Kidney (tissue), 13 donors: ENCODE measurements at regions not wholly inside any gene's neighbourhood (a gene's known extent, or its start where the extent isn't known, plus 50 kb on each side); places are given as distances from the start of the nearest gene placed in this dataset.

ENCODE experiments used
- DNase-seq, 5 donors: peaks; one replicate each; pipeline ENCODE4 v3.0.0-alpha.2; 2013 to 2020
- FAIRE-seq: peaks from 2 replicates; lab custom pipeline; 2012; peaks lifted over from hg19 to GRCh38; lab: Jason Lieb, UNC
- H3K27ac ChIP-seq, 2 donors: one replicate each; pipeline ENCODE4 v1.7.0; 2013; ENCODE audit warnings: low read depth in 2 of 2, low read length in 2 of 2, inconsistent platforms in 1 of 2
- H3K27me3 ChIP-seq: one replicate; pipeline ENCODE4 v1.7.1; 2013; ENCODE audit warnings: low read length, inconsistent platforms; ENCODE audit not compliant: control insufficient read depth, insufficient read depth
- H3K36me3 ChIP-seq, 3 donors: one replicate each; pipeline versions ENCODE4 v1.7.0 to v1.7.1; 2013; ENCODE audit warnings: low read length in 3 of 3, control low read depth in 1 of 3, inconsistent platforms in 1 of 3; ENCODE audit not compliant: insufficient read depth in 3 of 3, control insufficient read depth in 2 of 3
- H3K4me1 ChIP-seq, 3 donors: one replicate each; pipeline versions ENCODE4 v1.7.0 to v1.7.1; 2013; ENCODE audit warnings: low read length in 3 of 3, inconsistent platforms in 1 of 3, low read depth in 1 of 3; ENCODE audit not compliant: control insufficient read depth in 2 of 3, insufficient read depth in 2 of 3
- H3K4me3 ChIP-seq, 3 donors: one replicate each; pipeline versions ENCODE4 v1.7.0 to v1.8.1; 2013; ENCODE audit warnings: low read length in 3 of 3, control low read depth in 1 of 3, inconsistent platforms in 1 of 3
- H3K9ac ChIP-seq, 3 donors: one replicate each; pipeline versions ENCODE4 v1.7.0 to v1.7.1; 2013; ENCODE audit warnings: low read length in 3 of 3, control low read depth in 1 of 3, inconsistent platforms in 1 of 3
- H3K9me3 ChIP-seq, 3 donors: one replicate each; pipeline versions ENCODE4 v1.7.0 to v1.7.1; 2013; ENCODE audit warnings: low read length in 3 of 3, control low read depth in 1 of 3, inconsistent platforms in 1 of 3; ENCODE audit not compliant: control insufficient read depth in 2 of 3, insufficient read depth in 1 of 3
- CTCF ChIP-seq: IDR thresholded peaks from 3 replicates; pipeline ENCODE4 v1.5.1; 2012; ENCODE audit warnings: mild to moderate bottlenecking, moderate library complexity, borderline replicate concordance; ENCODE audit not compliant: insufficient read depth; ENCODE audit errors: extremely low read depth
- intact Hi-C: fragments of 100-400 bp; cut with DNase I; formaldehyde crosslinking; loops from one replicate; pipeline ENCODE4 v1.11.1; 2022
- donor health status: control.
- donor health status: control.
- donor health status: control.
- donor health status: control.
- donor health status: control.
- donor health status: DM: yes; HTN: yes; CAD: no.
- donor health status: Normal renal cell carcinoma (clear cell type).

- intact Hi-C loops = no loop called here
- H3K9ac ChIP-seq = no peak overlapping the region
These were observed 166.0 kb upstream of the VASH1 start for GRCh38 chr14:76595266-76595665.

DNA sequence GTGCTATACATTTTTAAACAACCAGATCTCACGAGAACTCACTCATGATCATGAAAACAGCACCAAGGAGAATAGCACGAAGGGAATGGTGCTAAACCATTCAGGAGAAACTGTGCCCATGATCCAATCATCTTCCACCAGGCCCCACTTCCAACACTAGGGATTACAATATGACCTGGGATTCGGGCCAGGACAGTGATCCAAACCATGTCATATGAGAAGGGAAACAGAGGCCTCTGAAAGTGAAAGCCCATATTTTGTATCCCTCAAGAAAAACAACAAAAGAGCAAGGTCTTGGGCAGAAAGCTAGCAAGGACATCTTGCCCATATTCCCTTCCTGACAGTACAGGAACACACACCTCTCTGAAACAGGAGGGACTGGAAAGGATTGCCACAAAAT, 163.9 kb upstream of the VASH1 start:
- FAIRE-seq (no peak), DNase-seq (no peak)
- no peaks in the 10 kb centered on the region for H3K4me1 ChIP-seq
- no peak overlapping the region for H3K4me3 ChIP-seq
- H3K27me3 ChIP-seq = no peaks in the 10 kb centered on the region
- no peaks in the 10 kb centered on the region for H3K9me3 ChIP-seq
- TF ChIP-seq CTCF = no peak
- H3K9ac ChIP-seq = no peak overlapping the region
- H3K27ac ChIP-seq = no peak overlapping the region
- H3K36me3 ChIP-seq = no peaks in the 10 kb centered on the region
- intact Hi-C loops = no loop called here

More at GRCh38 chr14:76595266-76595665, 166.0 kb upstream of the VASH1 start:
- DNase-seq (no peak), FAIRE-seq (no peak)
- no peak for TF ChIP-seq CTCF
- no peaks in the 10 kb centered on the region for H3K36me3 ChIP-seq
- H3K4me1 ChIP-seq = no peaks in the 10 kb centered on the region
- H3K4me3 ChIP-seq = no peak overlapping the region
- no peaks in the 10 kb centered on the region for H3K27me3 ChIP-seq
- no peaks in the 10 kb centered on the region for H3K9me3 ChIP-seq
- H3K27ac ChIP-seq = no peak overlapping the region

DNA sequence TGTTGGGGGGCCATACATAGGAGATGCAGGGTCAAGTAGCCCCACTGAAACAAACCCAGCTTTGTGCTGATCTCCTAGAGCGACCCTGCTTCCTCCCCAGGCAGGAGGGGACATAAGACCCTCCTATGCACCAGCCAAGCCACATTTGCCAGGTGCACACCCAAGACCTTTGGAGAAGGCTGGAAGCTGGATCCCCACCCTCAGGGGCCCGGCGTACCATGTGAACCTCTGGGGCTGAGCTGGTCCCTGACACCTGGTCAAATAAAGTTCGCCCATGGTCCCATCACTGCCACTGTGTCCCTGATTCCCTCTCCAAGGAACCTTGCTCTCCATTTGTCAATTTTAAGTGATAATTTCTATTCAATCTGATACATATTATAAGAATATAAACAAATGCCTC, 162.1 kb upstream of the VASH1 start:
- Histone ChIP-seq H3K36me3 (no peaks in the 10 kb centered on the region), H3K9me3 (no peaks in the 10 kb centered on the region), H3K4me3 (no peak overlapping the region), H3K27ac (no peak overlapping the region), H3K27me3 (no peaks in the 10 kb centered on the region), H3K4me1 (no peaks in the 10 kb centered on the region), H3K9ac (no peak overlapping the region)
- TF ChIP-seq CTCF = no peak
- FAIRE-seq (no peak), DNase-seq (no peak)
- intact Hi-C loops = no loop called here
